K562 (cell line): ENCODE measurements at regions not wholly inside any gene's neighbourhood (a gene's known extent, or its start where the extent isn't known, plus 50 kb on each side); places are given as distances from the start of the nearest gene placed in this dataset.

Experiments used
- ERF ChIP-seq: fragments of 450-650 bp; formaldehyde crosslinking; IDR thresholded peaks from 2 replicates; pipeline ENCODE4 v1.4.0; 2020; ENCODE audit warnings: mild to moderate bottlenecking, mixed read lengths
- ETV6 ChIP-seq, 3 experiments: fragments of 150-350 bp in 1 of 3; sonication (generic) in 1 of 3; formaldehyde crosslinking in 1 of 3; IDR thresholded peaks; 2 replicates each; pipeline versions ENCODE4 v1.6.1 to v1.8.0; 2014 to 2022; ENCODE audit warnings: borderline replicate concordance in 2 of 3, low read depth in 2 of 3, antibody characterized with exemption in 1 of 3, low read length in 1 of 3, mild to moderate bottlenecking in 1 of 3, missing genetic modification reagents in 1 of 3
- GTF2A2 ChIP-seq: IDR thresholded peaks from 2 replicates; pipeline ENCODE4 v1.6.1; 2016; ENCODE audit warnings: mild to moderate bottlenecking, missing genetic modification characterization, missing compliant biosample characterization
- HSF4 ChIP-seq: fragments of 250-450 bp; sonication (Bioruptor Pico); IDR thresholded peaks from 2 replicates; pipeline ENCODE4 v2.1.2; 2022; ENCODE audit warnings: mild to moderate bottlenecking, moderate library complexity, borderline replicate concordance
- MBD2 ChIP-seq: sonication (generic); IDR thresholded peaks from 2 replicates; pipeline ENCODE4 v1.6.1; 2016; ENCODE audit warnings: low read depth, borderline replicate concordance
- NR0B1 ChIP-seq: fragments of 450-650 bp; IDR thresholded peaks from one replicate; pipeline ENCODE4 v1.6.1; 2018; ENCODE audit warnings: mild to moderate bottlenecking, moderate library complexity; ENCODE audit not compliant: partially characterized antibody
- PHTF2 ChIP-seq: fragments of 250-450 bp; sonication (Bioruptor Pico); IDR thresholded peaks from 2 replicates; pipeline ENCODE4 v1.5.0; 2021; ENCODE audit warnings: mild to moderate bottlenecking
- POLR2AphosphoS5 ChIP-seq: IDR thresholded peaks from 2 replicates; pipeline ENCODE4 v1.6.1; 2011; ENCODE audit warnings: mild to moderate bottlenecking, low read depth, low read length, moderate library complexity; ENCODE audit not compliant: control insufficient read depth, insufficient read depth
- SIN3A ChIP-seq, 2 experiments: fragments of 150-350 bp in 1 of 2; IDR thresholded peaks; 2 replicates each; pipeline ENCODE4 v1.6.1; 2011 to 2016; ENCODE audit warnings: borderline replicate concordance in 2 of 2, low read depth in 2 of 2, low read length in 2 of 2, mild to moderate bottlenecking in 2 of 2, moderate library complexity in 2 of 2; ENCODE audit not compliant: control insufficient read depth in 1 of 2
- XRCC3 ChIP-seq: fragments of 450-650 bp; IDR thresholded peaks from 2 replicates; pipeline ENCODE4 v1.6.1; 2017; ENCODE audit warnings: mild to moderate bottlenecking, moderate library complexity
- ZNF699 ChIP-seq: fragments of 250-450 bp; sonication (Bioruptor Pico); IDR thresholded peaks from 2 replicates; pipeline ENCODE4 v1.8.0; 2021; ENCODE audit warnings: mild to moderate bottlenecking, moderate library complexity; ENCODE audit not compliant: insufficient replicate concordance
- TF ChIP-seq, protein P1 (sequence below): fragments of 450-650 bp; IDR thresholded peaks from 2 replicates; pipeline ENCODE4 v1.6.1; 2016; ENCODE audit warnings: mild to moderate bottlenecking, moderate library complexity

DNA sequence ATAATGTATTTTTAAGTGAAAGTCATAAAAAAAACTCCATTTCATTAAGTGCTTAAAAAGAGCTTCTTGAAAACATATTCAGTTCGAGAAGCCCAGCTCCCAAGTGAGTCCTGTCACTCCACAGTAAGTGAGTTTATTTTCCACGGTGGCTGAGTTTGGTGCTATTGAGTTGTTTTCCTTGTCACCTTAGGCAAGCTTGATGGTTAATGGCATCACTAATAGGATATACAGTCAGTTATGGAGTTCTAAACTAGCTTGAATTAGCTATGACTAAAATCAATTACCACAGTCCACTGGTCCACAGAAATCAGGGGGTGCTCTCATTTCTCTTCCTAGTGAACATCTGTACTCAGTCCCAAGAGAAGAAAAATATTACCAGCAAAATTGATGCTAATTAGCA is 1526.2 kb upstream of the IGFBP7 start (continued):
- TF ChIP-seq, protein P1, sequence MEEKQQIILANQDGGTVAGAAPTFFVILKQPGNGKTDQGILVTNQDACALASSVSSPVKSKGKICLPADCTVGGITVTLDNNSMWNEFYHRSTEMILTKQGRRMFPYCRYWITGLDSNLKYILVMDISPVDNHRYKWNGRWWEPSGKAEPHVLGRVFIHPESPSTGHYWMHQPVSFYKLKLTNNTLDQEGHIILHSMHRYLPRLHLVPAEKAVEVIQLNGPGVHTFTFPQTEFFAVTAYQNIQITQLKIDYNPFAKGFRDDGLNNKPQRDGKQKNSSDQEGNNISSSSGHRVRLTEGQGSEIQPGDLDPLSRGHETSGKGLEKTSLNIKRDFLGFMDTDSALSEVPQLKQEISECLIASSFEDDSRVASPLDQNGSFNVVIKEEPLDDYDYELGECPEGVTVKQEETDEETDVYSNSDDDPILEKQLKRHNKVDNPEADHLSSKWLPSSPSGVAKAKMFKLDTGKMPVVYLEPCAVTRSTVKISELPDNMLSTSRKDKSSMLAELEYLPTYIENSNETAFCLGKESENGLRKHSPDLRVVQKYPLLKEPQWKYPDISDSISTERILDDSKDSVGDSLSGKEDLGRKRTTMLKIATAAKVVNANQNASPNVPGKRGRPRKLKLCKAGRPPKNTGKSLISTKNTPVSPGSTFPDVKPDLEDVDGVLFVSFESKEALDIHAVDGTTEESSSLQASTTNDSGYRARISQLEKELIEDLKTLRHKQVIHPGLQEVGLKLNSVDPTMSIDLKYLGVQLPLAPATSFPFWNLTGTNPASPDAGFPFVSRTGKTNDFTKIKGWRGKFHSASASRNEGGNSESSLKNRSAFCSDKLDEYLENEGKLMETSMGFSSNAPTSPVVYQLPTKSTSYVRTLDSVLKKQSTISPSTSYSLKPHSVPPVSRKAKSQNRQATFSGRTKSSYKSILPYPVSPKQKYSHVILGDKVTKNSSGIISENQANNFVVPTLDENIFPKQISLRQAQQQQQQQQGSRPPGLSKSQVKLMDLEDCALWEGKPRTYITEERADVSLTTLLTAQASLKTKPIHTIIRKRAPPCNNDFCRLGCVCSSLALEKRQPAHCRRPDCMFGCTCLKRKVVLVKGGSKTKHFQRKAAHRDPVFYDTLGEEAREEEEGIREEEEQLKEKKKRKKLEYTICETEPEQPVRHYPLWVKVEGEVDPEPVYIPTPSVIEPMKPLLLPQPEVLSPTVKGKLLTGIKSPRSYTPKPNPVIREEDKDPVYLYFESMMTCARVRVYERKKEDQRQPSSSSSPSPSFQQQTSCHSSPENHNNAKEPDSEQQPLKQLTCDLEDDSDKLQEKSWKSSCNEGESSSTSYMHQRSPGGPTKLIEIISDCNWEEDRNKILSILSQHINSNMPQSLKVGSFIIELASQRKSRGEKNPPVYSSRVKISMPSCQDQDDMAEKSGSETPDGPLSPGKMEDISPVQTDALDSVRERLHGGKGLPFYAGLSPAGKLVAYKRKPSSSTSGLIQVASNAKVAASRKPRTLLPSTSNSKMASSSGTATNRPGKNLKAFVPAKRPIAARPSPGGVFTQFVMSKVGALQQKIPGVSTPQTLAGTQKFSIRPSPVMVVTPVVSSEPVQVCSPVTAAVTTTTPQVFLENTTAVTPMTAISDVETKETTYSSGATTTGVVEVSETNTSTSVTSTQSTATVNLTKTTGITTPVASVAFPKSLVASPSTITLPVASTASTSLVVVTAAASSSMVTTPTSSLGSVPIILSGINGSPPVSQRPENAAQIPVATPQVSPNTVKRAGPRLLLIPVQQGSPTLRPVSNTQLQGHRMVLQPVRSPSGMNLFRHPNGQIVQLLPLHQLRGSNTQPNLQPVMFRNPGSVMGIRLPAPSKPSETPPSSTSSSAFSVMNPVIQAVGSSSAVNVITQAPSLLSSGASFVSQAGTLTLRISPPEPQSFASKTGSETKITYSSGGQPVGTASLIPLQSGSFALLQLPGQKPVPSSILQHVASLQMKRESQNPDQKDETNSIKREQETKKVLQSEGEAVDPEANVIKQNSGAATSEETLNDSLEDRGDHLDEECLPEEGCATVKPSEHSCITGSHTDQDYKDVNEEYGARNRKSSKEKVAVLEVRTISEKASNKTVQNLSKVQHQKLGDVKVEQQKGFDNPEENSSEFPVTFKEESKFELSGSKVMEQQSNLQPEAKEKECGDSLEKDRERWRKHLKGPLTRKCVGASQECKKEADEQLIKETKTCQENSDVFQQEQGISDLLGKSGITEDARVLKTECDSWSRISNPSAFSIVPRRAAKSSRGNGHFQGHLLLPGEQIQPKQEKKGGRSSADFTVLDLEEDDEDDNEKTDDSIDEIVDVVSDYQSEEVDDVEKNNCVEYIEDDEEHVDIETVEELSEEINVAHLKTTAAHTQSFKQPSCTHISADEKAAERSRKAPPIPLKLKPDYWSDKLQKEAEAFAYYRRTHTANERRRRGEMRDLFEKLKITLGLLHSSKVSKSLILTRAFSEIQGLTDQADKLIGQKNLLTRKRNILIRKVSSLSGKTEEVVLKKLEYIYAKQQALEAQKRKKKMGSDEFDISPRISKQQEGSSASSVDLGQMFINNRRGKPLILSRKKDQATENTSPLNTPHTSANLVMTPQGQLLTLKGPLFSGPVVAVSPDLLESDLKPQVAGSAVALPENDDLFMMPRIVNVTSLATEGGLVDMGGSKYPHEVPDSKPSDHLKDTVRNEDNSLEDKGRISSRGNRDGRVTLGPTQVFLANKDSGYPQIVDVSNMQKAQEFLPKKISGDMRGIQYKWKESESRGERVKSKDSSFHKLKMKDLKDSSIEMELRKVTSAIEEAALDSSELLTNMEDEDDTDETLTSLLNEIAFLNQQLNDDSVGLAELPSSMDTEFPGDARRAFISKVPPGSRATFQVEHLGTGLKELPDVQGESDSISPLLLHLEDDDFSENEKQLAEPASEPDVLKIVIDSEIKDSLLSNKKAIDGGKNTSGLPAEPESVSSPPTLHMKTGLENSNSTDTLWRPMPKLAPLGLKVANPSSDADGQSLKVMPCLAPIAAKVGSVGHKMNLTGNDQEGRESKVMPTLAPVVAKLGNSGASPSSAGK: no peak
- no peak for TF ChIP-seq ZNF699 (CRISPR knock-in tag)
- TF ChIP-seq ERF (CRISPR knock-in tag): no peak
- TF ChIP-seq SIN3A (IDR thresholded peaks at IDR 0.05; ENCODE audit: borderline replicate concordance in 2 of 2, control insufficient read depth in 1 of 2, low read depth in 2 of 2, low read length in 2 of 2): no peak
- no peak for TF ChIP-seq NR0B1
- no peak for TF ChIP-seq HSF4 (CRISPR knock-in tag)
- no peak for TF ChIP-seq MBD2
- no peak for TF ChIP-seq GTF2A2 (tag)
- TF ChIP-seq XRCC3: no peak
- TF ChIP-seq POLR2AphosphoS5: no peak
- TF ChIP-seq PHTF2 (CRISPR knock-in tag): no peak
- TF ChIP-seq ETV6 (IDR thresholded peaks at IDR 0.05; ENCODE audit: borderline replicate concordance in 1 of 2, low read depth in 2 of 2, low read length in 1 of 2): no peak
- TF ChIP-seq ETV6 (CRISPR knock-in tag; IDR thresholded peaks at IDR 0.05; ENCODE audit: borderline replicate concordance): no peak
